Neural crest cell (in vitro differentiated cells): ENCODE measurements at regions not wholly inside any gene's neighbourhood (a gene's known extent, or its start where the extent isn't known, plus 50 kb on each side); places are given as distances from the start of the nearest gene placed in this dataset.
"Not testable (repeated sequence)": the region's sequence is repeated elsewhere in the genome, so short reads cannot be mapped to it uniquely, and the experiment has no call there.

Source experiments
- DNase-seq: peaks from one replicate; pipeline ENCODE4 v3.0.0; 2021; ENCODE audit warnings: low read depth, mixed read lengths, low spot score
- H3K27ac Mint-ChIP-seq: one replicate; pipeline ENCODE4 v1.8.0; 2021; ENCODE audit warnings: mild to moderate bottlenecking, mixed read lengths; ENCODE audit not compliant: unreplicated experiment
- H3K27me3 Mint-ChIP-seq: 2 replicates; pipeline ENCODE4 v1.8.0; 2021; ENCODE audit warnings: low read depth, mild to moderate bottlenecking, mixed read lengths
- H3K36me3 Mint-ChIP-seq: 2 replicates; pipeline ENCODE4 v1.8.0; 2021; ENCODE audit warnings: low read depth, mild to moderate bottlenecking, mixed read lengths
- H3K4me1 Mint-ChIP-seq: 2 replicates; pipeline ENCODE4 v1.8.0; 2021; ENCODE audit warnings: mixed read lengths
- H3K4me3 Mint-ChIP-seq: one replicate; pipeline ENCODE4 v1.8.0; 2021; ENCODE audit warnings: mild to moderate bottlenecking, mixed read lengths
- H3K9me3 Mint-ChIP-seq: 2 replicates; pipeline ENCODE4 v1.8.0; 2021; ENCODE audit warnings: mixed read lengths
- TF ChIP-seq, protein P1 (sequence below): fragments of 200-600 bp; sonication (generic); conservative IDR thresholded peaks from 2 replicates; pipeline ENCODE4 v1.5.0; 2021; ENCODE audit warnings: antibody characterized with exemption, mild to moderate bottlenecking

DNA sequence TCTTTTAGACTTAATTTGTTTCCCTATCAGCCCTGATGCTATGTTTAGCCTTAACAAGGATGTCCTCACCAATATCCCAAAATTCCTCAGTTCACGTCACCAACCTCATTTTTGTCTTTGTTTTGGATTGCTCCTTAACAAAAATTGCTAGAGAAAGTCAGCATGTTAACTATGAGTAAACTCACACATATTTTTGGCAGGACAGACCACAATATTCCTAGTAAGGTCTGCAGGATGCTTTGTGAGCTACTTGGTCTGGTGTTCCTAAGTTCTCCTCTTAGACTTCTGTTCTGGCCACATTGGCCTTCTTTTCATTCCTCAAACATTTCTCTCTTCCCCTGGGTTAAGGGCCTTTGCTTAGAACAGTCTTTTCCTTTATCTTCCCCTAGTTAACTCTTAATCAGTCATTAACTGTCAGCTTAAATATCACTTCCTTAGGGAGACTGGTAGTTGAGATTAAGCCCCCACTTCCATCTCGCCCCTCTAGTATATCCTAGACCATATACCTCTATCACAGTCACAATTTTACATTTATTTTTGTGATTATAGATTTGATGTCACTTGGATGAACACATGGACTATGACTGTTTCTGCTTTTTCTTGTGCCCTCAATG, 116.2 kb downstream of the ADCYAP1 start:
- Mint-ChIP-seq H3K27ac (no peak overlapping the region), H3K4me1 (peaks cover 25% of the 10 kb centered on the region), H3K27me3 (no peaks in the 10 kb centered on the region), H3K36me3 (peaks cover 2% of the 10 kb centered on the region), H3K9me3 (no peaks in the 10 kb centered on the region), H3K4me3 (no peak overlapping the region)
- DNase-seq, result no peak
- TF ChIP-seq, protein P1, sequence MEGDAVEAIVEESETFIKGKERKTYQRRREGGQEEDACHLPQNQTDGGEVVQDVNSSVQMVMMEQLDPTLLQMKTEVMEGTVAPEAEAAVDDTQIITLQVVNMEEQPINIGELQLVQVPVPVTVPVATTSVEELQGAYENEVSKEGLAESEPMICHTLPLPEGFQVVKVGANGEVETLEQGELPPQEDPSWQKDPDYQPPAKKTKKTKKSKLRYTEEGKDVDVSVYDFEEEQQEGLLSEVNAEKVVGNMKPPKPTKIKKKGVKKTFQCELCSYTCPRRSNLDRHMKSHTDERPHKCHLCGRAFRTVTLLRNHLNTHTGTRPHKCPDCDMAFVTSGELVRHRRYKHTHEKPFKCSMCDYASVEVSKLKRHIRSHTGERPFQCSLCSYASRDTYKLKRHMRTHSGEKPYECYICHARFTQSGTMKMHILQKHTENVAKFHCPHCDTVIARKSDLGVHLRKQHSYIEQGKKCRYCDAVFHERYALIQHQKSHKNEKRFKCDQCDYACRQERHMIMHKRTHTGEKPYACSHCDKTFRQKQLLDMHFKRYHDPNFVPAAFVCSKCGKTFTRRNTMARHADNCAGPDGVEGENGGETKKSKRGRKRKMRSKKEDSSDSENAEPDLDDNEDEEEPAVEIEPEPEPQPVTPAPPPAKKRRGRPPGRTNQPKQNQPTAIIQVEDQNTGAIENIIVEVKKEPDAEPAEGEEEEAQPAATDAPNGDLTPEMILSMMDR, result no peak

DNA sequence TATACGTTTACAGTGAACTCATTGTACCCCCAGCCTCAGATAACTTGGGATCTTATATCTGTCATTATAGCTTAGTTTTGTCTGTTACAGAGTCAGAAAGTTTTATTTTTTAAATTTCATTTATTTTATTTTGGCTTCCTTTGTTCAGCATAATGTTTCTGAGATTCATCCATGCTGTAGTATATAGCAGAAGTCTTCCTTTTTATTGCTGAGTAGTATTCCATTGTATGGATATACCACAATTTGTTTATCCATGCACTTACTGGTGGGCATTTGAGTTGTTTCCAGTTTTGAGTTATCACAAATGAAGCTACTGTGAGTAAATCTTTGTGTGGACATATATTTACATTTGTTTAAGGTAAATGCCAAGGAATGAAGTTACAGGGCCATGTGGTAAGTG, 122.3 kb downstream of the ADCYAP1 start:
- Mint-ChIP-seq H3K9me3 (peaks cover 15% of the 10 kb centered on the region), H3K36me3 (peaks cover 33% of the 10 kb centered on the region), H3K27me3 (no peaks in the 10 kb centered on the region), H3K4me3 (no peak overlapping the region), H3K4me1 (no peaks in the 10 kb centered on the region), H3K27ac (no peak overlapping the region)
- DNase-seq, result no peak
- TF ChIP-seq, protein P1, result no peak

DNA sequence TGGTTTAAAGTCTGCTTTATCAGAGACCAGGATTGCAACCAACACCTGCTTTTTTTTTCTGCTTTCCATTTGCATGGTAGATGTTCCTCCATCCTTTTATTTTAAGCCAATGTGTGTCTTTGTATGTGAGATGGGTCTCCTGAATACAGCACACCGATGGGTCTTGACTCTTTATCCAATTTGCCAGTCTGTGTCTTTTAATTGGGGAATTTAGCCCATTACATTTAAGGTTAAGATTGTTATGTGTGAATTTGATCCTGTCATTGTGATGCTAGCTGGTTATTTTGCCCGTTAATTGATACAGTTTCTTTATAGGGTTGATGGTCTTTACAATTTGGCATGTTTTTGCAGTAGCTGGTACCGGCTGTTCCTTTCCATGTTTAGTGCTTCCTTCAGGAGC, 128.4 kb downstream of the ADCYAP1 start:
- not testable (repeated sequence) for H3K4me3 Mint-ChIP-seq
- peaks cover 25% of the 10 kb centered on the region for H3K9me3 Mint-ChIP-seq

DNA sequence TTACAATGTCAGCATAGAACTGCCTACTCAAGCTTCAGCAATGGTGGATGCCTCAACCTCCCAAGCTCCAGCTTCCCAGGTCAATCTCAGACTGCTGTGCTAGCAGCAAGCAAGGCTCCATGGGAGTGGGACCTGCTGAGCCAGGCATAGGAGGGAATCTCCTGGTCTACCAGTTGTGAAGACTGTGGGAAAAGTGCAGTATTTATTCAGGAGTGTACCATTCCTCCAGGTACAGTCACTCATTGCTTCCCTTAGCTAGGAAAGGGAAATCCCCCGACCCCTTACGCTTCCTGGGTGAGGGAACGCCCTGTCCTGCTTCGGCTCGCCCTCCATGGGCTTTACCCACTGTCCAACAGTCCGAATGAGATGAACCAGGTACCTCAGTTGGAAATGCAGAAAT, 130.3 kb downstream of the ADCYAP1 start:
- no peak overlapping the region for H3K27ac Mint-ChIP-seq
- TF ChIP-seq, protein P1, result no peak
- no peaks in the 10 kb centered on the region for H3K27me3 Mint-ChIP-seq
- DNase-seq, result no peak
- no peak overlapping the region for H3K4me3 Mint-ChIP-seq
- H3K9me3 Mint-ChIP-seq, result peaks cover 24% of the 10 kb centered on the region
- peaks cover 4% of the 10 kb centered on the region for H3K4me1 Mint-ChIP-seq
- H3K36me3 Mint-ChIP-seq, result peaks cover 29% of the 10 kb centered on the region

More for the DNA sequence above, 128.4 kb downstream of the ADCYAP1 start:
- H3K36me3 Mint-ChIP-seq, result peaks cover 35% of the 10 kb centered on the region
- H3K27me3 Mint-ChIP-seq, DNase-seq, H3K4me1 Mint-ChIP-seq, H3K27ac Mint-ChIP-seq: not testable (repeated sequence)

DNA sequence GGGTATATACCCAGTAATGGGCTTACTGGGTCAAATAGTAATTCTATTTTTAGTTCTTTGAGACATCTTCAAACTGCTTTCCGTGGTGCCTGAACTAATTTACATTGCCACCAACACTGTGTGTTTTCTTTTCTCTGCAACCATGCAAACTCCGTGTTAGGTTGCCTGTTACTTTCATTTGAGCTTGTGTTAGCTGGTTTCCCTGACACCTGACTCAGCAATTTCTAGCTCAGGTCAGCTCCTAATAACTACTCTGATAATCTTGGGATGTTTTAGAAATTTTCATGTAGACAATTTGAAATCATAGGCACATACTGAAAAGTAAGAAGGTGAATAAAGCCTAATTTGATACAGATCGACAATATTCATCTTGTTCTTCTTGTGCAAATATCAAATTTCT, 132.3 kb downstream of the ADCYAP1 start:
- H3K4me1 Mint-ChIP-seq, result peaks cover 4% of the 10 kb centered on the region
- H3K27me3 Mint-ChIP-seq, result no peaks in the 10 kb centered on the region
- H3K9me3 Mint-ChIP-seq, result peaks cover 25% of the 10 kb centered on the region
- H3K36me3 Mint-ChIP-seq, result peaks cover 22% of the 10 kb centered on the region
- no peak overlapping the region for H3K4me3 Mint-ChIP-seq
- no peak overlapping the region for H3K27ac Mint-ChIP-seq
- no peak for DNase-seq
- TF ChIP-seq, protein P1, result no peak

DNA sequence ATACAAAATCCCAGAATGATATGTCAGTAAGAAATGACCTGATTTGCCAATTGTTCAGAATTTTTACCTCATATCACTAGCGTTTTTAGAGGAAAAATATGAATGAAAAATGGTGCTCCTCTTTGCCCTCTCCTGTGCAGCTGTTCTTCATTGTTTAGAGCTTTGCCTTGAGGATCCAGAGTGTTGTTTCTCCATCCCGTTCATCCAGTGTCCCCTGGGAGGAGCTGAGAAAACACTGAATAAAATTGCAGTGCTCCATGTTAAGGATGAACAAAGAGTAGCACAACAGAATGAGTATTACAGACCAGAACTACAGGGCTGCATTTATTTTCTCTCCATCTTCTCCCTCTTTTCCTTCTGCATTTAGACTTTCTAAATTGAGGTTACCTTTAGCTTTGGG, 133.1 kb downstream of the ADCYAP1 start:
- Mint-ChIP-seq H3K36me3 (peaks cover 25% of the 10 kb centered on the region), H3K4me1 (peaks cover 4% of the 10 kb centered on the region), H3K27me3 (no peaks in the 10 kb centered on the region), H3K9me3 (peaks cover 25% of the 10 kb centered on the region), H3K4me3 (no peak overlapping the region), H3K27ac (peak overlapping the region; percentile 20)
- no peak for DNase-seq
- TF ChIP-seq, protein P1, result no peak
